ENCODE measurements at regions not wholly inside any gene's neighbourhood (a gene's known extent, or its start where the extent isn't known, plus 50 kb on each side); places are given as distances from the start of the nearest gene placed in this dataset.

DNA sequence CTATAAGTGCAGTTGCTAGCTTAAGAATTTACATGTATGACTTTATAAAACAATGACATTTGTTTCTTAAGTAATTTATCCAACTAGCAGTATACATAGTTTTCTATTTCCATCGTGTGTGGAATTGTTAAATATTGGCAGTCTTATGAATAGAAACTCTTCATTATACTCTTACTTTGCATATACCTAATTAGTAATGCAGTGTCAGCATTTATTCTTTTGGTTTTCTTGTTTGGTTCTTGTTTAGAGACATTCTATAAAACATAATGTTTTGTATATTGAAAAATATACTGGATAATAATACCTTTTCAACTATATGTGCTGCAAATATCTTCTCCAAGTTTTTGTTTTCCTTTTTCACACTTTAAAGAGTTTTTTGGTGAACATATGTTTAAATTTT lies 760.2 kb downstream of the VGLL3 start:
- no peaks in the 10 kb centered on the region for H3K36me3 ChIP-seq (ENCODE audit: control insufficient read depth, insufficient read depth, low read length)
- no peak for DNase-seq (ENCODE audit: low read depth)
- TF ChIP-seq, protein P1, sequence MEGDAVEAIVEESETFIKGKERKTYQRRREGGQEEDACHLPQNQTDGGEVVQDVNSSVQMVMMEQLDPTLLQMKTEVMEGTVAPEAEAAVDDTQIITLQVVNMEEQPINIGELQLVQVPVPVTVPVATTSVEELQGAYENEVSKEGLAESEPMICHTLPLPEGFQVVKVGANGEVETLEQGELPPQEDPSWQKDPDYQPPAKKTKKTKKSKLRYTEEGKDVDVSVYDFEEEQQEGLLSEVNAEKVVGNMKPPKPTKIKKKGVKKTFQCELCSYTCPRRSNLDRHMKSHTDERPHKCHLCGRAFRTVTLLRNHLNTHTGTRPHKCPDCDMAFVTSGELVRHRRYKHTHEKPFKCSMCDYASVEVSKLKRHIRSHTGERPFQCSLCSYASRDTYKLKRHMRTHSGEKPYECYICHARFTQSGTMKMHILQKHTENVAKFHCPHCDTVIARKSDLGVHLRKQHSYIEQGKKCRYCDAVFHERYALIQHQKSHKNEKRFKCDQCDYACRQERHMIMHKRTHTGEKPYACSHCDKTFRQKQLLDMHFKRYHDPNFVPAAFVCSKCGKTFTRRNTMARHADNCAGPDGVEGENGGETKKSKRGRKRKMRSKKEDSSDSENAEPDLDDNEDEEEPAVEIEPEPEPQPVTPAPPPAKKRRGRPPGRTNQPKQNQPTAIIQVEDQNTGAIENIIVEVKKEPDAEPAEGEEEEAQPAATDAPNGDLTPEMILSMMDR (IDR thresholded peaks at IDR 0.05; ENCODE audit: insufficient read depth, low read depth, low read length) = no peak
- ChIA-PET CTCF (no interaction called here), POLR2A (no interaction called here)
- no peaks in the 10 kb centered on the region for H3K27me3 ChIP-seq (ENCODE audit: control insufficient read depth, insufficient read depth, low read length)
- H3K4me3 ChIP-seq (ENCODE audit: low read depth, low read length) = no peak overlapping the region

DNA sequence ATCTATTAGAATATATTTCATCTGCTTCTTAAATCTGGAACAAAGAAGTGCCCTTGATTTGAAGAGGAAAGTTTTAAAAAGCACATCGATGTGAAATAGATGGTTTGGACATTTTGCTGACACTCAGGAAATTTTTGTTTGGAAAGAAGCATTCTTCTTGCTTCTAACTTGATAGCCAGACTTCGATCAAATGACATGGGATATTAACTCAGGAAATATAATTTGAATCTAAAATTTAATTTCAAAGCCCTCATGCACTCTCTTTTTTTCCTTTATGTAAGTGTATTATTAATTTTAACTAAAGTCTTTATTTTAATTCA lies 761.2 kb downstream of the VGLL3 start:
- Histone ChIP-seq H3K27me3 (ENCODE audit: control insufficient read depth, insufficient read depth, low read length) (no peaks in the 10 kb centered on the region), H3K4me3 (ENCODE audit: low read depth, low read length) (no peak overlapping the region), H3K36me3 (ENCODE audit: control insufficient read depth, insufficient read depth, low read length) (no peaks in the 10 kb centered on the region)
- CTCF ChIA-PET = no interaction called here
- POLR2A ChIA-PET = no interaction called here
- TF ChIP-seq, protein P1 (IDR thresholded peaks at IDR 0.05; ENCODE audit: insufficient read depth, low read depth, low read length) = no peak
- no peak for DNase-seq (ENCODE audit: low read depth)

DNA sequence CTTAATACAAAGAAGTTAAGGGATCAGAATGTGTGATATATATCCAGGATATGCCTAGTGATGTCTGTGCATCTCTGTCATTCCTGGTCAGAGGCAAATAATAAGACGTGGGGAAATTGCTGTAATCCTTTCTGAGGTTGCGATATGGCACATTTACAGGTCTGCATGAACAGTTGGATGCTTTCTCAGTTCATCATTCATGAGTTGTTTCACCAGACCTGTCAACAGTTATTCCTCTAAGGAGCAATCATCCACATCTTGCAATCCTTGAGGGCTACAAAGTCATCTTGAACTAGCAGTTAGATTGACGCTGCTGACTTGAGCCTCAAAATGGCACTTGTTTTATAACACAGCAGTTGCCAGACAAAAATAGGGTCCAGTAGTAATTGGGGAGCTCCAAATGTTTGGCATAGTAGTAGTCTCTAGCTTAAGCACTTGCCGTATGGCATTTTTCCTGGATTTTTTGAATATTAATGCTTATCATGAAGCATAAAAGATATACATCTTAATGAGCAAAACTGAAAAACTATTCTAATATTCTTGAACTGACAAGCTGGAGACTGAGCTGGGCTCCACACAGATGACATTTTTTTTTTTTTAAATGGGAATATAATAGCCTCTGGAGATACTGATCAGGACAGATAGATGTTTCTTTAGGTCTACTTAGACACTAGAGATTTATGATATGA lies 761.7 kb downstream of the VGLL3 start:
- DNase-seq (ENCODE audit: low read depth) = no peak
- H3K36me3 ChIP-seq (ENCODE audit: control insufficient read depth, insufficient read depth, low read length) = no peaks in the 10 kb centered on the region
- ChIA-PET CTCF (interaction anchor here (0.6 kb wide), 1 partner anchor 83 kb away, joined by 3 read pairs; no protein-coding TSS in a partner anchor), POLR2A (no interaction called here)
- H3K4me3 ChIP-seq (ENCODE audit: low read depth, low read length) = no peak overlapping the region
- H3K27me3 ChIP-seq (ENCODE audit: control insufficient read depth, insufficient read depth, low read length) = no peaks in the 10 kb centered on the region
- TF ChIP-seq, protein P1 (IDR thresholded peaks at IDR 0.05; ENCODE audit: insufficient read depth, low read depth, low read length) = no peak

DNA sequence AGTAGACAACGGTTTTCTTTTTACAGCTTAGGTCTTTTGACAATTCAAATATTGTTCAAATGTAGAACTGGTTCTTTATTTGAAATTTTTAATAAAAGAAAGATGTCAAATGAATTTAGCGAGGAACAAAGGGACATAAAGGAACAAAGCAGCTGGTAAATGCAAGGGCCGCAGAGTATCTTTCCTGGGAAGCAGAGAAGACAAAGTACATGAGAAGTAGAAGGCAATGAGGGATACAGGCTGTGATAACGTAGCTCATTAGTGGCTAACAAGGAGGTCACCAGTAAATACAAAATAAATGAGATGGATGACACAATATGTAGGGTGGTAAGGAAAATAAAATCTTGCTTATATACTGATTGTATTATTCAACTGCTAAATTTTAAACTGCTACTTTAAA lies 762.8 kb downstream of the VGLL3 start:
- DNase-seq (ENCODE audit: low read depth) = no peak
- POLR2A ChIA-PET = no interaction called here
- TF ChIP-seq, protein P1 (IDR thresholded peaks at IDR 0.05; ENCODE audit: insufficient read depth, low read depth, low read length) = no peak
- Histone ChIP-seq H3K27me3 (ENCODE audit: control insufficient read depth, insufficient read depth, low read length) (no peaks in the 10 kb centered on the region), H3K4me3 (ENCODE audit: low read depth, low read length) (no peak overlapping the region), H3K36me3 (ENCODE audit: control insufficient read depth, insufficient read depth, low read length) (no peaks in the 10 kb centered on the region)
- CTCF ChIA-PET = no interaction called here

DNA sequence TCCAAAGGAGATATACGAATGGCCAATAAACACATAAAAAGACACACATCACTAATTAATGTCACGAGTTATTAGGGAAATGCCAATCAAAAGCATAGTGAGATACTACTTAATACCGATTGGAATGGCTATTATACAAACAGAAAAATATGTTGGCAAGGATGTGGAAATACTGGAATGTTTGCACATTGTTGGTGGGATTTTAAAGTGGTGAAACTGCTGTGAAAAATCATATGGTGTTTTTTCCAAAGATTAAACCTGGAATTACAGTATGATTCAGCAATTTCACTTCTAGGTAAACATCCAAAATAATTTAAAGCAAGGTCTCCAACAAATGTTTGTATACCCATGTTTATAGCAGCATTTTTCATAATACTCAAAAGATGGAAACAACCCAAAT lies 765.5 kb downstream of the VGLL3 start:
- Histone ChIP-seq H3K4me3 (ENCODE audit: low read depth, low read length) (no peak overlapping the region), H3K27me3 (ENCODE audit: control insufficient read depth, insufficient read depth, low read length) (no peaks in the 10 kb centered on the region), H3K36me3 (ENCODE audit: control insufficient read depth, insufficient read depth, low read length) (no peaks in the 10 kb centered on the region)
- POLR2A ChIA-PET = no interaction called here
- DNase-seq (ENCODE audit: low read depth) = no peak
- CTCF ChIA-PET = no interaction called here
- TF ChIP-seq, protein P1 (IDR thresholded peaks at IDR 0.05; ENCODE audit: insufficient read depth, low read depth, low read length) = no peak
